IPS DF 19.7 (cell line): ENCODE measurements at regions not wholly inside any gene's neighbourhood (a gene's known extent, or its start where the extent isn't known, plus 50 kb on each side); places are given as distances from the start of the nearest gene placed in this dataset.
A peak's percentile ranks its signal among the peaks of the same experiment; 100 is the strongest.
"Not testable (repeated sequence)": the region's sequence is repeated elsewhere in the genome, so short reads cannot be mapped to it uniquely, and the experiment has no call there.

Source experiments
- DNase-seq: peaks from one replicate; pipeline ENCODE4 v3.0.0-alpha.2; 2013; ENCODE audit warnings: low read depth, low spot score

- no peak for DNase-seq
Observed at GRCh38 chr12:33041562-33041961, 145.0 kb upstream of the PKP2 start.

- DNase-seq, result not testable (repeated sequence)
Observed at GRCh38 chr12:33033999-33034398, 137.4 kb upstream of the PKP2 start.

- no peak for DNase-seq
Observed at GRCh38 chr12:33026791-33027190, 130.2 kb upstream of the PKP2 start.

GRCh38 chr12:33022724-33023123, 126.1 kb upstream of the PKP2 start:
- DNase-seq, result not testable (repeated sequence)

GRCh38 chr12:33017029-33017428, 120.5 kb upstream of the PKP2 start:
- DNase-seq, result not testable (repeated sequence)

- DNase-seq, result no peak
Observed at GRCh38 chr12:33012226-33012625, 115.6 kb upstream of the PKP2 start.

- DNase-seq, result no peak
Observed at GRCh38 chr12:33006106-33006505, 109.5 kb upstream of the PKP2 start.

GRCh38 chr12:33000016-33000415, 103.4 kb upstream of the PKP2 start:
- DNase-seq, result no peak

- no peak for DNase-seq
Observed at GRCh38 chr12:32997471-32997870, 100.9 kb upstream of the PKP2 start.

- DNase-seq, result no peak
Observed at GRCh38 chr12:32995623-32996022, 99.0 kb upstream of the PKP2 start.

- DNase-seq, result no peak
Observed at GRCh38 chr12:32993404-32993803, 96.8 kb upstream of the PKP2 start.

- DNase-seq, result no peak
Observed at GRCh38 chr12:32989705-32990104, 93.1 kb upstream of the PKP2 start.

- DNase-seq, result peak; percentile 15
Observed at GRCh38 chr12:32988982-32989381, 92.4 kb upstream of the PKP2 start.

- DNase-seq, result no peak
Observed at GRCh38 chr12:32987512-32987911, 90.9 kb upstream of the PKP2 start.

GRCh38 chr12:32983968-32984367, 87.4 kb upstream of the PKP2 start:
- peak; percentile 45 for DNase-seq

GRCh38 chr12:32983332-32983731, 86.8 kb upstream of the PKP2 start:
- DNase-seq, result no peak

GRCh38 chr12:32981139-32981538, 84.6 kb upstream of the PKP2 start:
- no peak for DNase-seq

GRCh38 chr12:32975122-32975521, 78.5 kb upstream of the PKP2 start:
- DNase-seq, result no peak

- no peak for DNase-seq
Observed at GRCh38 chr12:32970465-32971110, 74.0 kb upstream of the PKP2 start.

GRCh38 chr12:32964981-32965585, 68.5 kb upstream of the PKP2 start:
- no peak for DNase-seq

GRCh38 chr12:32956418-32956817, 59.8 kb upstream of the PKP2 start:
- DNase-seq, result not testable (repeated sequence)

GRCh38 chr12:32952681-32953080, 56.1 kb upstream of the PKP2 start:
- no peak for DNase-seq

- DNase-seq, result no peak
Observed at GRCh38 chr12:32949815-32950214, 53.2 kb upstream of the PKP2 start.
